Caco-2 (cell line): ENCODE measurements at regions not wholly inside any gene's neighbourhood (a gene's known extent, or its start where the extent isn't known, plus 50 kb on each side); places are given as distances from the start of the nearest gene placed in this dataset.

Experiments
- BruUV-seq: library from RNA; stranded (reverse); fragments of 400-500 nt; replicated peaks from 2 replicates; lab custom pipeline; 2021; lab: Mats Ljungman, UMichigan
- CTCF ChIA-PET: fragments of 300-600 bp; sonication (Branson Sonifier 250); formaldehyde crosslinking; loops from one replicate; lab custom pipeline; 2022; ENCODE audit warnings: antibody characterized with exemption; lab: Charles Lee
- POLR2A ChIA-PET: fragments of 300-600 bp; sonication (Branson Sonifier 250); formaldehyde crosslinking; loops from one replicate; lab custom pipeline; 2022; ENCODE audit warnings: antibody characterized with exemption; lab: Charles Lee
- DNase-seq, 2 experiments: peaks; one replicate each; pipeline versions ENCODE4 v3.0.0 to v3.0.0-alpha.2; 2020 to 2022
- H3K27me3 ChIP-seq: replicated peaks from 2 replicates; pipeline ENCODE4 v1.6.0; 2011; ENCODE audit warnings: low read length; ENCODE audit not compliant: control insufficient read depth, insufficient read depth
- H3K36me3 ChIP-seq: 2 replicates; pipeline ENCODE4 v1.5.1; 2011; ENCODE audit warnings: low read length; ENCODE audit not compliant: control insufficient read depth, insufficient read depth
- H3K4me1 ChIP-seq: fragments of 250-450 bp; sonication (Bioruptor Pico); 2 replicates; pipeline ENCODE4 v1.5.1; 2020; ENCODE audit warnings: mild to moderate bottlenecking
- H3K4me3 ChIP-seq: 2 replicates; pipeline ENCODE4 v1.5.1; 2011; ENCODE audit warnings: low read depth, mild to moderate bottlenecking, control low read depth, low read length
- H3K9me3 ChIP-seq: fragments of 250-450 bp; sonication (Bioruptor Pico); 2 replicates; pipeline ENCODE4 v1.5.1; 2020; ENCODE audit warnings: mild to moderate bottlenecking, moderate library complexity
- H3K27ac Mint-ChIP-seq: one replicate; pipeline ENCODE4 v1.8.0; 2022; ENCODE audit warnings: mixed read lengths; ENCODE audit not compliant: unreplicated experiment
- H3K27me3 Mint-ChIP-seq: one replicate; pipeline ENCODE4 v1.8.0; 2022; ENCODE audit warnings: mixed read lengths; ENCODE audit not compliant: insufficient read depth, unreplicated experiment
- H3K36me3 Mint-ChIP-seq: one replicate; pipeline ENCODE4 v1.8.0; 2022; ENCODE audit warnings: mild to moderate bottlenecking, mixed read lengths; ENCODE audit not compliant: insufficient read depth, unreplicated experiment
- H3K4me1 Mint-ChIP-seq: one replicate; pipeline ENCODE4 v1.8.0; 2022; ENCODE audit warnings: low read depth, mixed read lengths; ENCODE audit not compliant: unreplicated experiment
- H3K4me3 Mint-ChIP-seq: one replicate; pipeline ENCODE4 v1.8.0; 2022; ENCODE audit warnings: mild to moderate bottlenecking, moderate library complexity, mixed read lengths; ENCODE audit not compliant: unreplicated experiment
- H3K9me3 Mint-ChIP-seq: one replicate; pipeline ENCODE4 v1.8.0; 2022; ENCODE audit warnings: mixed read lengths; ENCODE audit not compliant: unreplicated experiment
- CTCF ChIP-seq, 2 experiments: fragments of 200-600 bp in 1 of 2; IDR thresholded peaks; 1 replicate in 1 of 2; 2 replicates in 1 of 2; pipeline versions ENCODE4 v1.5.1 to v1.8.0; 2011 to 2022; ENCODE audit warnings: antibody characterized with exemption in 1 of 2, control low read depth in 1 of 2, inconsistent platforms in 1 of 2, low read depth in 1 of 2, low read length in 1 of 2, mild to moderate bottlenecking in 1 of 2, moderate library complexity in 1 of 2; ENCODE audit not compliant: insufficient read depth in 1 of 2, severe bottlenecking in 1 of 2, unreplicated experiment in 1 of 2
- intact Hi-C: fragments of 100-400 bp; cut with micrococcal nuclease; formaldehyde crosslinking; loops from one replicate; pipeline ENCODE4 v1.10.0; 2022; ENCODE audit not compliant: unreplicated experiment

DNA sequence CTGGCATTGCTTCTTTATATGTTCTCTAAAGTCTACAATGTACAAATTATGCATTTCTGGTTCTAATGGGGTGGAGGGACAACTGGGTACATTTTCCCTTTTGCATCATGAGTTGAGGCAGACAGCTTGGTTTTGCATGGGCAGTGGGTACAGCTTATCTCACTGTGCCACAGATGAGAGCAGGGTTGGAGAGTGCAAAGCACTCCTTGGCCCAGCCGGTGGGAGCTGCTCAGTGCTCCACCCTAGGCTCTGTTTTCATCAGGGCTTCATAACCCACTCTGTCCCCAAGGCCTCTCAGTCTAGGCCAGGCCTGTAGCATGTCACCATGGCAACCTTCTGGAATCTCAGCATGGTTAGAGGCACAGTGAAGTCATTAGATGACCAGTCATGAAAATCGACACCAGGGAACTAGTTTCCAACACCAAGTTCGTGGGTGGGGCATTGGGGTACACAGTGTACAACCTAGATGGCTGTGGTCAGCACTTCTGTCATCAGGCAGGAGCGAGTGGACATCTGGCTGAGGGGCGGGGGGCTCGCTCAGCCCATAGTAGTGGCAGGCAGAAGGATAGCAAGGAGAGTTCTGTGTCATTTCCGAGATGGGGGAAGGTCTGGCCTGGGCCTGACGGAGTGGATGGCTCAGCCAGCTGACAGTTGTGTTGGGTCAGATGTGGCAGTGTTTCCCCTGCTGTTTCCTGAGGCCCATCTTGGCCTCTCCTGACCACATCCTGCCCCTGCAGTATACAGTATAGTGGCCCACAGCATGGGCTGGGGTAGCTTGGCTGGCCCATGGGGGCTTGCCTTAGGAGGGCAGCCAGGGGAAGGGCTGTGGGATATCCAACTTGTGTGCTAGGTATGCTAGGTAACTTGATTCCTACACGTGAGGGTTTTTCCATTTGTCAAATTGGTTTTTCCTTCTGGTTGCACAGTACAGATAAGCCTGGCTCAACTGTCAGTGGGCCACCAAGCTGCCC lies 75.7 kb upstream of the PRR23C start:
- Histone ChIP-seq H3K36me3 (no peaks in the 10 kb centered on the region), H3K4me1 (peaks cover 18% of the 10 kb centered on the region), H3K9me3 (no peaks in the 10 kb centered on the region), H3K27me3 (no peaks in the 10 kb centered on the region), H3K4me3 (no peak overlapping the region)
- ChIA-PET POLR2A (no interaction called here), CTCF (interaction anchor here (1.7 kb wide), 1 partner anchor 9 kb away, joined by 7 read pairs; no protein-coding TSS in a partner anchor)
- H3K27ac Mint-ChIP-seq: peak overlapping the region; percentile 25
- no peak overlapping the region for H3K4me3 Mint-ChIP-seq
- TF ChIP-seq CTCF (IDR thresholded peaks at IDR 0.05; ENCODE audit: insufficient read depth in 1 of 2, low read depth in 1 of 2, low read length in 1 of 2, severe bottlenecking in 1 of 2, unreplicated experiment in 1 of 2): no peak
- no peaks in the 10 kb centered on the region for H3K27me3 Mint-ChIP-seq
- H3K4me1 Mint-ChIP-seq: peaks cover 7% of the 10 kb centered on the region
- no TSS peak for BruUV-seq
- DNase-seq: no peak
- H3K36me3 Mint-ChIP-seq: no peaks in the 10 kb centered on the region
- intact Hi-C loops: no loop called here
- no peaks in the 10 kb centered on the region for H3K9me3 Mint-ChIP-seq

DNA sequence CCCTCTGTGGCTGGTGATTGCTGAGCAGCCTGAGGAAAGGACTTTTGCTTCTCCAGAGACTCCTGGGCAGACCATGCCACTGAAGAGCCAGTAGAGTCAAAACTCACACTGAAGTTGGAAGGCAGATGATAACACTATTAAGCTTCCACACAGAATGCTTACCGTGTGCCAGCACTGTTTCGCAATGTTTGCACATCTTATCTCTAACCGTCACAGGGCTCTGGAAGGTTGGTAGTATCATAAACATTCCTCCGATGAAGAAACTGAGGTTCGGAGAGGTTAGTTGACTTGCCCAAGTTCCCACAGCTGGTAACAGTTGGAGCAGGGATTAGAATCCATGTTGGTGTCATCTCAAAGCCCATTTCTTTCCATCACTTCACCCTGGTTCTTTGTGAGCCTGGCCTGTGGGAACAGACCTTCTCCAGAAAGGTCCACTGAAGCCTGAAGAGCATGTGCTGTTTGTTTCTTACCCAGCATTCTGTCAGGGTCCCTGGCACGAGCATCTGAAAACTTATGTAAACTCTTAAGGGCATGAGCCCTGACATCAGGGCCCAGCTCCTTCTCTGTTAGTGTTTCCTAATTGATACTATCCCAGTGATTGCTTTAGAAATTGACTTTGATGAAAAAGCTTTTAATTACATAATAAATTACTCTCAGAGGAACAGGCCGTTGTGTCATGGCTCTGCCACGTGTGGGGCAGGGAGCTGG lies 77.0 kb upstream of the PRR23C start:
- Histone ChIP-seq H3K4me3 (no peak overlapping the region), H3K9me3 (no peaks in the 10 kb centered on the region), H3K4me1 (peaks cover 18% of the 10 kb centered on the region), H3K36me3 (no peaks in the 10 kb centered on the region), H3K27me3 (no peaks in the 10 kb centered on the region)
- no peak for TF ChIP-seq CTCF (IDR thresholded peaks at IDR 0.05; ENCODE audit: insufficient read depth in 1 of 2, low read depth in 1 of 2, low read length in 1 of 2, severe bottlenecking in 1 of 2, unreplicated experiment in 1 of 2)
- H3K36me3 Mint-ChIP-seq: no peaks in the 10 kb centered on the region
- ChIA-PET POLR2A (no interaction called here), CTCF (interaction anchor here (1.7 kb wide), 1 partner anchor 10 kb away, joined by 7 read pairs; no protein-coding TSS in a partner anchor)
- peak; percentile 49 to 62 for DNase-seq
- no peak overlapping the region for H3K4me3 Mint-ChIP-seq
- BruUV-seq: no TSS peak
- peak overlapping the region; percentile 25 for H3K27ac Mint-ChIP-seq
- H3K9me3 Mint-ChIP-seq: no peaks in the 10 kb centered on the region
- no peaks in the 10 kb centered on the region for H3K27me3 Mint-ChIP-seq
- intact Hi-C loops: no loop called here
- H3K4me1 Mint-ChIP-seq: peaks cover 7% of the 10 kb centered on the region

DNA sequence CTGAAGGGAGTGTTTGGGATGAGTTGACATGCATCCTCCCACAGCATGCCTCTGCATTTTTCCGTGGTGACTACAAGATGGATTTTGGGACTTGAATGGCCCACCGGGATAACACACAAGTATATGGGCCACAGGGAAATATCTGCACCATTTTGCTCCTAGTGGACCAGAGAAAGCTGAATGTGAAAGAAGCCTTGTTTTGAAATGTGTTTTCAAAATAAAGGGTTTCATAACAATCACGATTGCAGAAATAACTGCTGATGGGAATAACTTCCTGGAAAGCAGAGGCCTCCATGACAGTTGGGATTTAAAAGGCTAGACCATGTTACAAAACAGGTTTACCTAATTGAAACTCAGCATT lies 77.5 kb upstream of the PRR23C start:
- Histone ChIP-seq H3K9me3 (no peaks in the 10 kb centered on the region), H3K4me1 (peaks cover 18% of the 10 kb centered on the region), H3K36me3 (no peaks in the 10 kb centered on the region), H3K27me3 (no peaks in the 10 kb centered on the region), H3K4me3 (no peak overlapping the region)
- no TSS peak for BruUV-seq
- Mint-ChIP-seq H3K9me3 (no peaks in the 10 kb centered on the region), H3K36me3 (no peaks in the 10 kb centered on the region), H3K4me3 (no peak overlapping the region), H3K4me1 (peaks cover 7% of the 10 kb centered on the region), H3K27ac (no peak overlapping the region), H3K27me3 (no peaks in the 10 kb centered on the region)
- POLR2A ChIA-PET: no interaction called here
- intact Hi-C loops: no loop called here
- no peak for DNase-seq
- TF ChIP-seq CTCF (IDR thresholded peaks at IDR 0.05; ENCODE audit: insufficient read depth in 1 of 2, low read depth in 1 of 2, low read length in 1 of 2, severe bottlenecking in 1 of 2, unreplicated experiment in 1 of 2): no peak
- CTCF ChIA-PET: interaction anchor here (1.7 kb wide), 1 partner anchor 10 kb away, joined by 7 read pairs; no protein-coding TSS in a partner anchor
